Esophagus squamous epithelium (tissue), 4 donors: ENCODE measurements at regions not wholly inside any gene's neighbourhood (a gene's known extent, or its start where the extent isn't known, plus 50 kb on each side); places are given as distances from the start of the nearest gene placed in this dataset.

Experiments used
- POLR2A ChIP-seq, 4 donors: fragments of 450-650 bp; IDR thresholded peaks; one replicate each; pipeline ENCODE4 v1.6.1; 2017; ENCODE audit warnings: antibody characterized with exemption in 4 of 4, mild to moderate bottlenecking in 4 of 4, moderate library complexity in 3 of 4
- TF ChIP-seq, protein P1 (sequence below), 6 experiments: fragments of 450-650 bp in 4 of 6; fragments of 200-600 bp in 2 of 6; sonication (generic) in 2 of 6; IDR thresholded peaks; one replicate each; pipeline ENCODE4 v1.5.1; 2016 to 2019; ENCODE audit warnings: antibody characterized with exemption in 6 of 6, mild to moderate bottlenecking in 4 of 6, moderate library complexity in 4 of 6

DNA sequence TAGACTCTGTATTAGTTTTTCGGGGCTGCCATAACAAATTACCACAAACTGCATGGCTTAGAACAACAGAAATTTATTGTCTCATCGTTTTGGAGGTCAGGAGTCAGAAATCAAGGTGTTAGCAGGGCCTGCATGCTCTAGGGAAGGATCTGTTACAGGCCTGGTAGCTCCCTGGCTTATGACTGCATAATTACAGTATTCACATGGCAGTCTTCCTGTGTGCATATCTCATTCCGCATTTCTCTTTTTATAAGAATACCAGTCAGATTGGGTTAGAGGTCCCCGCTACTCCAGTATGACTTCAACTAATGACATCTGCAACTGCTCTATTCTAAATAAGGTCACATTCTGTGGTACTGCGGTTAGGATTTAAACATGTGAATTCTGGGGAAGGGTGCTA lies 59.3 kb upstream of the SLC2A12 start:
- TF ChIP-seq, protein P1, sequence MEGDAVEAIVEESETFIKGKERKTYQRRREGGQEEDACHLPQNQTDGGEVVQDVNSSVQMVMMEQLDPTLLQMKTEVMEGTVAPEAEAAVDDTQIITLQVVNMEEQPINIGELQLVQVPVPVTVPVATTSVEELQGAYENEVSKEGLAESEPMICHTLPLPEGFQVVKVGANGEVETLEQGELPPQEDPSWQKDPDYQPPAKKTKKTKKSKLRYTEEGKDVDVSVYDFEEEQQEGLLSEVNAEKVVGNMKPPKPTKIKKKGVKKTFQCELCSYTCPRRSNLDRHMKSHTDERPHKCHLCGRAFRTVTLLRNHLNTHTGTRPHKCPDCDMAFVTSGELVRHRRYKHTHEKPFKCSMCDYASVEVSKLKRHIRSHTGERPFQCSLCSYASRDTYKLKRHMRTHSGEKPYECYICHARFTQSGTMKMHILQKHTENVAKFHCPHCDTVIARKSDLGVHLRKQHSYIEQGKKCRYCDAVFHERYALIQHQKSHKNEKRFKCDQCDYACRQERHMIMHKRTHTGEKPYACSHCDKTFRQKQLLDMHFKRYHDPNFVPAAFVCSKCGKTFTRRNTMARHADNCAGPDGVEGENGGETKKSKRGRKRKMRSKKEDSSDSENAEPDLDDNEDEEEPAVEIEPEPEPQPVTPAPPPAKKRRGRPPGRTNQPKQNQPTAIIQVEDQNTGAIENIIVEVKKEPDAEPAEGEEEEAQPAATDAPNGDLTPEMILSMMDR (IDR thresholded peaks at IDR 0.05) = no peak
- TF ChIP-seq POLR2A (IDR thresholded peaks at IDR 0.05) = no peak
